Right lobe of liver (tissue), 6 donors: ENCODE measurements at regions not wholly inside any gene's neighbourhood (a gene's known extent, or its start where the extent isn't known, plus 50 kb on each side); places are given as distances from the start of the nearest gene placed in this dataset.

Experiments used
- ATAC-seq, 4 donors: fragments of 200-7000 bp; cut with Tn5 transposase; one replicate each; pipeline ENCODE4 v1.9.1; 2020; ENCODE audit warnings: mild to moderate bottlenecking in 4 of 4, moderate library complexity in 4 of 4
- DNase-seq, 3 donors: peaks; one replicate each; pipeline ENCODE4 v3.0.0-alpha.2; 2020
- H3K27ac ChIP-seq, 3 donors: fragments of 200-600 bp; one replicate each; pipeline ENCODE4 v1.8.0; 2022
- H3K27me3 ChIP-seq, 2 donors: fragments of 200-600 bp; one replicate each; pipeline ENCODE4 v1.8.0; 2022
- H3K36me3 ChIP-seq, 4 donors: fragments of 200-600 bp; sonication (generic) in 1 of 4; one replicate each; pipeline versions ENCODE4 v1.5.1 to v1.8.0; 2017 to 2022; ENCODE audit warnings: control low read depth in 1 of 4
- H3K4me1 ChIP-seq, 4 donors: fragments of 200-600 bp; sonication (generic) in 1 of 4; one replicate each; pipeline versions ENCODE4 v1.5.1 to v1.8.0; 2017 to 2022; ENCODE audit warnings: control low read depth in 1 of 4
- H3K4me3 ChIP-seq, 3 donors: fragments of 200-600 bp; one replicate each; pipeline ENCODE4 v1.8.0; 2022
- H3K9me3 ChIP-seq, 4 donors: fragments of 200-600 bp; sonication (generic) in 1 of 4; one replicate each; pipeline versions ENCODE4 v1.5.1 to v1.8.0; 2017 to 2022; ENCODE audit warnings: control low read depth in 1 of 4
- CTCF ChIP-seq, 4 donors: fragments of 200-600 bp in 3 of 4; fragments of 450-650 bp in 1 of 4; IDR thresholded peaks; one replicate each; pipeline versions ENCODE4 v1.5.1 to v1.8.0; 2016 to 2022; ENCODE audit warnings: antibody characterized with exemption in 4 of 4, mild to moderate bottlenecking in 2 of 4
- POLR2A ChIP-seq: fragments of 450-650 bp; IDR thresholded peaks from one replicate; pipeline ENCODE4 v1.6.1; 2017; ENCODE audit warnings: antibody characterized with exemption, mild to moderate bottlenecking
- WGBS: methylation state at CpG from one replicate; pipeline ENCODE4 v1.1.6; 2018; ENCODE audit warnings: low coverage, low lambda C conversion rate; ENCODE audit not compliant: insufficient coverage; ENCODE audit errors: missing lambda C conversion rate; 5-methylcytosine and 5-hydroxymethylcytosine counted together
- intact Hi-C, 2 donors: fragments of 100-400 bp; cut with DNase I; formaldehyde crosslinking; loops; one replicate each; pipeline versions ENCODE4 v1.11.2 to v1.14.1; 2022
- donor health status: DM: no; HTN: yes; CAD: no.
- donor health status: DM: no; HTN: no; CAD: no.
- donor health status: DM: no; HTN: no; CAD: no.
- donor health status: DM: no; HTN: yes; CAD: no.
- donor health status: DM: no; HTN: yes; CAD: no.

- H3K27me3 ChIP-seq, result no peaks in the 10 kb centered on the region
- H3K4me1 ChIP-seq, result no peaks in the 10 kb centered on the region
- intact Hi-C loops, result no loop called here
- H3K9me3 ChIP-seq, result no peaks in the 10 kb centered on the region
- ATAC-seq (no peak), DNase-seq (no peak)
- no peak overlapping the region for H3K27ac ChIP-seq
- TF ChIP-seq POLR2A (no peak), CTCF (IDR thresholded peaks at IDR 0.05) (no peak)
- no peaks in the 10 kb centered on the region for H3K36me3 ChIP-seq
- no peak overlapping the region for H3K4me3 ChIP-seq
- WGBS, result 61% methylated on average over 4 of the region's 6 CpGs
These were observed 105.0 kb downstream of the MATN1 start for GRCh38 chr1:30618335-30618747.

- H3K4me3 ChIP-seq, result no peak overlapping the region
- TF ChIP-seq CTCF (IDR thresholded peaks at IDR 0.05) (no peak), POLR2A (no peak)
- H3K36me3 ChIP-seq, result no peaks in the 10 kb centered on the region
- no peaks in the 10 kb centered on the region for H3K9me3 ChIP-seq
- WGBS, result 87% methylated on average over 6 of the region's 7 CpGs
- peak in 1 of 3 donors; percentile 15 for DNase-seq
- intact Hi-C loops, result no loop called here
- H3K27me3 ChIP-seq, result no peaks in the 10 kb centered on the region
- H3K4me1 ChIP-seq, result no peaks in the 10 kb centered on the region
- no peak overlapping the region for H3K27ac ChIP-seq
- ATAC-seq, result no peak
These were observed 106.6 kb downstream of the MATN1 start for GRCh38 chr1:30616759-30617158.

GRCh38 chr1:30615816-30616590 is 107.4 kb downstream of the MATN1 start:
- H3K4me3 ChIP-seq, result no peak overlapping the region
- 79% methylated on average over 5 of the region's 8 CpGs for WGBS
- H3K27me3 ChIP-seq, result no peaks in the 10 kb centered on the region
- no peaks in the 10 kb centered on the region for H3K4me1 ChIP-seq
- TF ChIP-seq CTCF (IDR thresholded peaks at IDR 0.05), result no peak
- H3K36me3 ChIP-seq, result no peaks in the 10 kb centered on the region
- H3K9me3 ChIP-seq, result no peaks in the 10 kb centered on the region
- DNase-seq (peak in 1 of 3 donors; percentile 27), ATAC-seq (no peak)
- intact Hi-C loops, result no loop called here
- no peak overlapping the region for H3K27ac ChIP-seq

GRCh38 chr1:30615076-30615795 is 108.1 kb downstream of the MATN1 start:
- 82% methylated on average over 3 of the region's 3 CpGs for WGBS
- Histone ChIP-seq H3K4me3 (no peak overlapping the region), H3K36me3 (no peaks in the 10 kb centered on the region), H3K9me3 (no peaks in the 10 kb centered on the region), H3K4me1 (no peaks in the 10 kb centered on the region), H3K27me3 (no peaks in the 10 kb centered on the region), H3K27ac (no peak overlapping the region)
- TF ChIP-seq CTCF (IDR thresholded peaks at IDR 0.05), result no peak
- intact Hi-C loops, result no loop called here
- DNase-seq, result peak in 1 of 3 donors; percentile 2
- no peak for ATAC-seq
